GM18873 (cell line): ENCODE measurements at regions not wholly inside any gene's neighbourhood (a gene's known extent, or its start where the extent isn't known, plus 50 kb on each side); places are given as distances from the start of the nearest gene placed in this dataset.
"Not testable (repeated sequence)": the region's sequence is repeated elsewhere in the genome, so short reads cannot be mapped to it uniquely, and the experiment has no call there.

Experiments used
- ATAC-seq: cut with Tn5 transposase; IDR thresholded peaks from one replicate; pipeline ENCODE4 v1.9.1; 2021; ENCODE audit warnings: mild to moderate bottlenecking, moderate library complexity, moderate number of reproducible peaks; ENCODE audit not compliant: unreplicated experiment, low FRiP score

GRCh38 chr7:91659096-91659495 is 221.4 kb downstream of the MTERF1 start:
- no peak for ATAC-seq

DNA sequence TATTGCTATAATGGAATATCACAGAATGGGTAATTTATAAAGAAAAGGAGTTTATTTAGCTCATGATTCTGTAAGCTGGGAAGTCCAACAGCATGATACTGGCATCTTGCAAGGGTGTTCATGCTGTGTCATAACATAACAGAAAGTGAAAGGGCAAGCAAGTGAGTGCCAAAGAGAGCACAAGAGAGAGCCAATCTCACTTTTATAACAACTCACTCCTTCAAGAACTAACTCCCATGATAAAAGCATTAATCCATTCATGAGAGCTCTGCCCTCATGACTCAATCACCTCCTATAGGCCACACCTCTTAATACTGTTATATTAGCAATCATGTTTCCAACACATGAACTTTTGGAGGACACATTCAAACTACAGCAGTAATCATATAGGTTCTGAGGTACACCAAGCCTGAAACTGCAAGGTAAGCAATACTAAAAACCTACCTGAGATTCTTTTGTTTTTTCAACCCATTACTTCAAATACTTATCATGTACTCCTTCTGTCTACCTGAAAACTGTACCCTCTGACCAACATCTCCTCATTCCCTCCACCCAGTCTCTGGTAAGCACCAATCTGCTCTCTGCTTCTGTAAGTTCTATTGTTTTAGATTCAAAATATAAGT is 219.7 kb downstream of the MTERF1 start:
- peak; percentile 50 for ATAC-seq

GRCh38 chr7:91661727-91662126 is 218.8 kb downstream of the MTERF1 start:
- no peak for ATAC-seq

DNA sequence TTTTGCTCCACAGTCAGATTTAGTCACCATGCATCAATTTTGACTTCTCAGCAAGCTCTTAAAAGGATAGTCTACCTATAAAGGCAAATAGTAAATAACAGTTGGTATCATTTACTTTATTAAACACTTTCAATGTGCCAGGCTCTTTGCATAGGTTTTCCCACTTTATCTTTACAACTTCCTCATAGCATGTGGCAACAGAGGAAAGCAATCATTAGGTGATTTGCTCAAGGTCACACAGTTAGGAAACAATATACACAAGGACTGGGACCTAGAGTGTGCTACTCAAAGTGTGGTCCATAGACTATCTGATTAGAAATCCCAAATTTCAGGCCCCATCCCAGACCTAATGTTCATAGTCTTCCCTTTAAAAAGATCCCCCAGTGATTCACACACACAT is 212.3 kb downstream of the MTERF1 start:
- ATAC-seq, result no peak

- ATAC-seq, result no peak
These were observed 209.3 kb downstream of the MTERF1 start for GRCh38 chr7:91671245-91671644.

DNA sequence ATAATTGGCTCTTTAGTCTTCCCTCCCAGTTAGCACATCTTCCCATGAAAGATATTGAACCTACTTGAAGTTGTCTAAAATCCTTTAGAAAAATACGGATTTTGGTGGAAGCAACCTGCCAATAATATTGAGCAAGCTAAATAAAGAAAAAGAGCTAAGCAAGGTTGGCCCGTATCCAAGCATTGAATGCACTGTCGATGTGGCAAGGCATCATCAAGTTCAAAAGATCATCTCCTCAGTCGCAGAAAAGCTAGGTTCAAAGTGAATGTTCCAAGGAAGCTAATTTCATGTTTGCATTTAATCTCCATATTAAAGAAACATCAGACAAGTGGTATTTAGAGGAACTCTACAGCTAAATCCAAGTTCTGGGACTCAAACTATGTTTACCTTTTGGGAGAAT is 206.0 kb downstream of the MTERF1 start:
- no peak for ATAC-seq

DNA sequence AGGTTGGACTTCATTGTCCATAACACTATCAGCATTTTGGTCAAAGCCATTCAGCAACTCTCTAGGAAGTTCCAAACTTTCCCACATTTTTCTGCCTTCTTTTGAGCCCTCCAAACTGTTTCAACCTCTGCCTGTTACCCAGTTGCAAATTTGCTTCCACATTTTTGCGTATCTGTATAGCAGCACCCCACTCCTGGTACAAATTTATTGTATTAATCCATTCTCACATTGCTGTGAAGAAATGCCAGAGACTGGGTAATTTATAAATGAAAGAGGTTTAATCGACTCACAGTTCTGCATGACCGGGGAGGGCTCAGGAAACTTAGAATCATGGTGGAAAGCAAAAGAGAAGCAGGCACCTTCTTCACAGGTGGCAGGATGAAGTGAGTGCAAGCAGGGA is 198.8 kb downstream of the MTERF1 start:
- ATAC-seq, result no peak

DNA sequence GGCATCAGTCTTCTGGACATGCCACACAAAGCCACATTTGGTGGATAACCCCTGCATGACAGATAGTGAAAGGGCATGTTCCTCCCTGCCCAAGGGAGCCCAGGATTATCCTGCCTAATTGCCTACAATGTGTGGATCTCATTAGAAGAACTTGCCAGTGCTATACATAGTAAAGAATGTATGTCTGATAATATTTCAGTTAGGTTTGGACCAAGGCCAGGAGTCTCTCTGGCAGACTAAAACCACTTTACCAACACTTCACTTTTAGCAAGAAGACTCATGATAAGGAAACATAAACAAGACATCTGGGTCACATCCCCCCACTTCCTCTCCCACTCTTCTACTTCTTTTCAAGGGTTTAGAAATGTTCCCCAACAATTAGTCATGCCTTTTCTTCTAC is 196.7 kb downstream of the MTERF1 start:
- no peak for ATAC-seq

- no peak for ATAC-seq
These were observed 195.0 kb downstream of the MTERF1 start for GRCh38 chr7:91685544-91685943.

GRCh38 chr7:91690541-91691070 is 189.9 kb downstream of the MTERF1 start:
- no peak for ATAC-seq

DNA sequence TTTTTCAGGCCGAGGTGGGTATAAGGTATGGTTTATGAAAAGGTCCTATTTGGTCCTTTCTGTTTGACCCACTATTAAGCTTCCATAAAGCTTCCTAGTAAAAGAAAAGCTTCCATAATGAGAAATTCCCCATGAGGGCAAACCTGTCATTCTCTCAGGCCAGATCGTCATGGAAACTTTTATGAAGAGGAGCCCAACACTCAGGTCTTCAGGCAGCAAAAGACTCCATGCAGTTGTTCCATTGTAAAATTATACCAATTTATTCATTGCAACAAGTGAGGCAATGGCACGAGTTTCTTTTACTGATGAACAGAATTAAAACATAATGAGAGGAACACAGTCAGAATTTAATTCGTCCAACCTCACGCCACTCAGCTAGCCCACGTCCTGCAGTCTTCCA is 188.6 kb downstream of the MTERF1 start:
- no peak for ATAC-seq

- no peak for ATAC-seq
These were observed 187.7 kb downstream of the MTERF1 start for GRCh38 chr7:91692800-91693199.

DNA sequence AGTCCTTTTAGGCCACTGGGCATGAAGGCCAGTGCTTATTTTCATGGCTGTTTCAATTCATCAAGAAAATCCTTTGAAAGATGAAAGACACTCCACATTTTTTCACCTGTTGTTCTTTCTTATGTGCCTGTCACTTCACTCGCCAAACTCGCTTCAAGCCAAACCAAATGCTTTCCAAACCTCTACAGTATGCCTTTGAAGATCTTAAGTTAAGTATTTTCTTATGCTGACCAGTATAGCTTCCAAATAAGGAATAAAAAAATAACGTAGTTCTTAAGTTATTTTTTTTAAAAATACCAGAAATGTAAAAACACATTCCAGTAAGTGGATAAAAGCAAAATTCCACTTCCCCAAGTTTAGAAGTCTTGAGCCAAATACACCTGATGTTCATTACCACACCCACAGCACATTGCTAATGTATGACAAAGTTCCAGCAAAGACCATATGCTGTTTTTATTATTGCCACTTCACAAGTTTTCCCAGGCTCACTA is 186.1 kb downstream of the MTERF1 start:
- ATAC-seq, result no peak

GRCh38 chr7:91710881-91711280 is 169.6 kb downstream of the MTERF1 start:
- no peak for ATAC-seq

DNA sequence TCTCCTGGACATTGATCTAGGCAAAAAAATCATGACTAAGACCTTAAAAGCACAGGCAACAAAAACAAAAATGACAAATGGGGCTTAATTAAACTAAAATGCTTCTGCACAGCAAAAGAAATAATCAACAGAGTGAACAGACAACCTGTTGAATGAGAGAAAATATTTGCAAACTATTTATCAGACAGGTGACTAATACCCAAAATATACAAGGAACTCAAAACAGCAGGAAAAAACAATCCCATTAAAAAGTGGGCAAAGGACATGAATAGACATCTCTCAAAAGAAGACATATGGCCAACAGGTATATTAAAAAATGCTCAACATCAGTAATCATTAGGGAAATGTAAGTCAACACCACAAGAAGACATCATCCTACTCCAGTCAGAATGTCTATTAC is 166.8 kb downstream of the MTERF1 start:
- ATAC-seq, result no peak

DNA sequence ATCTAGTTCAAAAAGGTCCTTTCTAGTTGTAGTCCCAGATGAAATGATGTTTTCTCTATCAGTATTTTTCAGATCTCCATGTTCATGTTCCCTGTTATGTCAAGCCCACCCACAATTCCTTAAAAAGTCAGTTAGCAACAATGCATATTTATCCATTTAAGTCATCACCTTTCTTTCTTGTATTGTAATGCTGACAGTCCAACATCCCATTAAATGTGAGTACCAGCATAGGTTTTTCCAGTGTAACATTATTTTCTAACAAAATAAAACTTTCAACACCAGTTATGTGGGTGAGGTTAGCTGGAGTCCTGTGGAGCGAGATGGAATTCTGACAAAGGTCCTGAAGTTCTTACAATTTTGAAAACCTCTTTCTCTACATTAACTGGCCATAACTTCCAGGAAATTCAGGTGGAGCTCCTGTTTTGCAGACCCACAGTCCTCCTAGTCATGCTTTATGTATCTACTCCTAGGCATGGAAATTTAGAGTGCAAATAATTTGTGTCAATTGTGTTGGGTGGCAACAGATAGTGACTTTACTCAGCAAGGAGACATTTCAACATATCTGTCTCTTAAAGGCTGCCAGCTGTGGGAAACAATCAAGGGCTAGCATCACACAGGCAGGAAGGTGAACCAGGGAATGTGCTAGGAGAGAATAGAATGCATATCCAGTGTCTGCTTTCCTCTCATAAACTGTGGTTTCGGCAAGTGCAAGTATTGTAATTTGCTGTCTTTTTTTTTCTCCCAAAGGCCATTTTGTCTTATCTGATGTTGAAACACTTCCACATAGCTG is 162.6 kb downstream of the MTERF1 start:
- ATAC-seq, result no peak

DNA sequence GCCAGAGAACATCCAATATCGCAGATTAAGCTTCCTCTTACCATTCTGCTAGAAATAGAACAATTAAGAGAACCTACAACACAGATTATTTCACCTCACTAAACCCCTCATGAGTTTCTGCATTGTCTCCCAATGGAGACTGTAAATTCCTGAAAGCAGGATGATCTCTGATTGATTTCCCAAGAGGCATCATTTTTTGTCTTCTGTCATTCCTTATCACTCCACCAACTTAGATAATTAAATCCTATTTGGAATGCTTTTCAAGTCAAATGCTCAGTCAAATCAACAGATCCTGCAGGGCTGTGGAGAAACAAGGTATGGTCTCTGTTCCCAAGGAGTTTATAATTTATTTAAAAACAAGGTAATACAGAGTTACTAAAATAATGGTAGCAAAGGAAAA is 161.5 kb downstream of the MTERF1 start:
- no peak for ATAC-seq

DNA sequence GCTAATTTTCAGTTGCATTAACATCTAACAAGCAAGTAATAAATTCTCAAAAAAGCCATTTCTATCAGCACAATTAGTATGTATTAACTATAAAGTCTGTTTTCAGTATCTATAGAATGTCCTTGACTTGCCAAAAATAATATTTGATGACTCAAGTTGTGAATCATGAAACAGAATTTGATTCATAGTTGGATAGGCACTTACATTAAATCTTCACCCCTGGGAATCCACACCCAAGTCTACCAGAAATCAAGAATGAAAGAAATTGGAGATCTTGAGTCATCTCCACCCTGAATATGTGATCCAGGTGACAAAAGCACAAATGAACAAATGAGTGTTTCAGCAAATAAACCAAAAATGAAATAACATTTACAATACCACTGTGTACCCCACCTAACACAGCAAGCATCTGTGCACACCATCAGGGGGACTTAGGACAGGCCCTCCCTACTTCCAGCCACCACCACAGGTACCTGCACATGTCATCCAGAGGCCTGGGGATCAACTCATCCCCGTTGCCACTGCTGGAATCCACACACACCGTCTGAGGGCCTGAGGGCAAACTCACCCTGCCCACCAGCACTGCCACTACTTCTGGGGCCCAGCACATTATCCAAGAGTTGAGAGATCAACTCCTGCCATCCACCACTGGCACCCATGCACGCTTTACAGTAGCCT is 160.1 kb downstream of the MTERF1 start:
- ATAC-seq, result no peak

- no peak for ATAC-seq
These were observed 157.7 kb downstream of the MTERF1 start for GRCh38 chr7:91722831-91723230.

- not testable (repeated sequence) for ATAC-seq
These were observed 151.5 kb downstream of the MTERF1 start for GRCh38 chr7:91729046-91729445.

GRCh38 chr7:91731976-91732375 is 148.5 kb downstream of the MTERF1 start:
- no peak for ATAC-seq
